ENCODE measurements at regions not wholly inside any gene's neighbourhood (a gene's known extent, or its start where the extent isn't known, plus 50 kb on each side); places are given as distances from the start of the nearest gene placed in this dataset.

DNA sequence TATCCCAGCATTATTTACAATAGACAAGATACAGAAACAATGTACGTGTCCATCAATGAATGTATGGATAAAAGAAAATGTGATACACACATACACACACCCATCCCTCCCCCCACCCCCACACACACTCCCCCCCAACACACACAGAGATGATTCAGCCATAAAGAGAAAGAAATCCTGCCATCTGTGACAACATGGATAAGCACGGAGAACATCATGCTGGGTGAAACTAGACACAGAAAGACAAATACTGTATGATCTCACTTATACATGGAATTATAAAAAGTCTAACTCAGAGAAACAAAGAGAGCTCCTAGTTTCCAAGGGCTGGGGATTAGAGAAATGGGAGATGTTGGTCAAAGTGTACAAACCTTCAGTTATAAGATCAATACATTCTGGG is 104.8 kb upstream of the LY86 start:
- no peak for DNase-seq

DNA sequence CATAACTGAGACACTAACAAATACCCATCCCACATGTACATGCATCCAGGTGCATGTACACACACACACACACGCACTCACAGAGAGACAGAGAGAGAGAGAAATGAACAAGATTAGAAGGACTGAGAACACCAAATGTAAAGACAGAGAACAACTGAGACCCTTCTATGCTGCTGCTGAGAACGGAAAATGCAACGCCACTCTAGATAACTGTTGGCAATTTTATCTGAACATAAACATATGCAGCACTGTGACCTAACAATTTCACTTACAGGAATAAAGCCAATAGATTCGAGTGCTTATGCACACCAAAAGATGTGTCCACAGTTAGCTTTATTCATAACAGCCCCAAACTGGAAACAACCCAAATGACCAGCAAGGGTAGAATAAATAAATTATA is 103.8 kb upstream of the LY86 start:
- DNase-seq: no peak

DNA sequence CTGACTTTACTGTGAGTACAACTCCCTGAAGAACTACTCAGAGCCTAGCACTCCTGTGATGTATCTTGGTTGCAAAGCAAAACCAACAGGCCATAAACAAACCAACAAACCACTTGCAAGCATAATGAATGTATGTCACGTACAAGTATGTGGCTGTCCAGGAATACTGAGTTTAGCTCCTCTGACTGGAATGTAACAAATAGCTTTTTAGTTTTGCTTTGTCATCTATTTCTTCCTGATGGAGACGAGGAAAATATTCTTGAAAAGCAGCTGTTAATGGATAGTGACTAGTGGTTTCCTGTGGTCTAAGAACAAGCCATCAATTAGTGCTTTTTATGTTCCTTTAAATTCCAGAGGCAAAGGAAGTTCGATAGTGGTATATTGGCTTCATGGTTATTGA is 101.9 kb upstream of the LY86 start:
- DNase-seq: no peak

DNA sequence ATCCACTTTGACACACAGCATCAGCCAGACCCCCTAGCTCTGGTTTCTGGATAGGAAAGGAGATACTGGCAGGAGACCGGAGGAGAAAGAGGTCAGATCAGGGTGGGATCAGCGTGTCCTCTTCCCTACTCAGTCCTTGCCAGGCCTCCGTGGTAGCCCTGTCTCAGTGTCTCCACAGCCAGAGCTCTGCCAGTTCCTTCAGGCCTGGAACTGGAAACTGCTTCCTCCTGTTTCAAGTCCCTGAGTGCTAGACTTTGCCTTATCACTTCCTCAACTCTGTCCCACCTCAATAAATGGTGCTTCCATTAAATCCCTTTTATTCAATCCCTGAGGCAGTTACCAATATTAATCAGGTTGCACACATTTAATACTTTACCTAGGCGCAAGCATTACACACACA is 96.8 kb upstream of the LY86 start:
- DNase-seq: no peak

- DNase-seq: no peak
Measured at GRCh38 chr6:6492675-6493074, 95.8 kb upstream of the LY86 start.

- DNase-seq: peak; percentile 14
Measured at GRCh38 chr6:6494139-6494538, 94.4 kb upstream of the LY86 start.

DNA sequence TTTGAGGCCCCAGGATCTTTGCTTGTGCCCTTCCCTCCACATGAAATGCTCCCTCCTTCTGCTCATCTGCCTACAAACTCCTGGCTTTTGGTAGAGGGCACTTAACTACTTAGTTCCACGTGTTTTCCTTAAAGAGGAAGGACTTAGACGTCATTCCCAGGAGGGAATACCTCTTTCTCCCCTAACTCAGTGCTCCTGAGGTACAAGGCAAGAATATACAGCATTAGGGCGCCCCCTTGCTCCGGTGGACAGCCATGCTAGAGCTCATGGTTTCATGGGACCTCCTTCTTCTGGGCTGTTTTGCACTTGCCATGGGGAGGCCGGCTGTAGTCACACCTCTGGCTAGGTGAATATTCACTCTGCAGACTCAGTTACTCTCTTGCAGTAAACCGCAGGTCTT is 93.8 kb upstream of the LY86 start:
- no peak for DNase-seq

DNA sequence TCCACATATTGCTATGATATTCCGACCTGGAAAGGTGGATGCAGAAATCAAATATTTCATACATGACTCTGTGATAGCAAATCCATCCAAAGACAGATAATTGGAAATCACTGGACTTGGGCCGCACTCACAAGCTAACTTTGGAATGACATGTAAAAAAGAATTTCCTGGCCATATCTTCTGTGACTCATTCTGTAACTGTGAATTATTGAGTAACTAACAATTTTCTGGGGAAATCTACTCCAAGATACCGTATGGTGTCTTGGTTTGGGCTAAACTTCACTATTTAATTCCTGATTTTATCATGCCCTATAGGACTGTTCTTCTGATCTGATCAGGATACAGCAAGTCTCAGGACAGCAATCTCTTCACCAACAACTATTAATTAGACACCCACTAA is 92.7 kb upstream of the LY86 start:
- DNase-seq: no peak

- DNase-seq: no peak
Measured at GRCh38 chr6:6497541-6497940, 91.0 kb upstream of the LY86 start.

DNA sequence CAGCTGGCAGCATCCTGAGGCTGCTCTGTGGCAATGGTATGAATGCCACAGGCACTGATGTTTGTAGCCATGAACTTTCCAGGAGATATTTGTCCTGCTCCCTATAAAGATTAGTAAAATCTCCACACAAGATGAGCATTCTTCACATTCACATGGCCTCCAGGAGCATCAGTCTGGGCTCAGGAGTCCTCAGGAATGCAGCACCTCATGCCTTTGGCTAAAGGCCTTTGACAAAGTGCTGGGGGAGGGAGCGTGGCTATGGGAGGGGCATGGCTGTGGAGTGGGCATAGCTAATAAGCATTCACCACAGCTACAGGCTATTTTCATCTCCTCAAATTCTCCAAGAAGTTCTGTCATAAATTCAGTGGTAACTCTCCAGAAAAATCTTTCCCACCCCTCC is 90.5 kb upstream of the LY86 start:
- DNase-seq: no peak

DNA sequence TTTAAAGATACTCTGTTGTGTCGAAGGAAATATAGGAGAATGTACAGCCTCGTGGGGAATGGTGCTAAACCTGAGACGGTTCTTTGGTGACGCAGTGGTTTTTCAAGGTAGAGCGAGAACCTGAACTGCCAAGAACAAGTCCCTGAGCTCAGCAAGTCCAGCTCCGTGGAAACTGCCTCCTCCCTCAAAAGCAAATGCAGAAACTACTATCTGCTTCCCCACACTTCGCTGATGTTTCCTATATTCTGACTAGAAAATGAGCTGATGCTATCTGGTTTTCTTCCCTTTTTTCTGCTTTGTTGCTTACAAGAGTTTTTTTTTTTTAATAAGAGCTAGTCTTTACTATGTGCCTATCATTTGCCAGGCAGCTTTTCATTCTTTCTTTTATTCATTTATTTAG is 85.3 kb upstream of the LY86 start:
- no peak for DNase-seq

GRCh38 chr6:6505111-6505510 is 83.4 kb upstream of the LY86 start:
- no peak for DNase-seq

- no peak for DNase-seq
Measured at GRCh38 chr6:6508643-6509042, 79.9 kb upstream of the LY86 start.

DNA sequence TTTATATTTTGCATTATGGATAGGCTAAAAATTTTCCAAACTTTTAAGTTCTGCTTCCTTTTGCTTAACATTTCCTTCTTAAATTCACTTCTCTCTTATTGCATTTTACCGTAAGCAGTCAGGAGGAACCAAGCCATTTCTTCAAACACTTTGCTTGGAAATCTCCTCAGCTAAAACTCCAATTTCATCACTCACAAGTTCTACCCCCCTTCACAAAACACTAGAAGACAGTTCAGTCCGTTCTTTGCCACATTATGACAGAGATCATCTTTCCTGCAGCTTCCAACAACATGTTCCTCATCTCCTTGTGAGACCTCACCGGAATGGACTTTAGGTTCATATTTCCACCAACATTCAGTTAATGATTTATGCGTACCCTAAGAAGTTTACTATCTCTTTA is 79.2 kb upstream of the LY86 start:
- DNase-seq: no peak

DNA sequence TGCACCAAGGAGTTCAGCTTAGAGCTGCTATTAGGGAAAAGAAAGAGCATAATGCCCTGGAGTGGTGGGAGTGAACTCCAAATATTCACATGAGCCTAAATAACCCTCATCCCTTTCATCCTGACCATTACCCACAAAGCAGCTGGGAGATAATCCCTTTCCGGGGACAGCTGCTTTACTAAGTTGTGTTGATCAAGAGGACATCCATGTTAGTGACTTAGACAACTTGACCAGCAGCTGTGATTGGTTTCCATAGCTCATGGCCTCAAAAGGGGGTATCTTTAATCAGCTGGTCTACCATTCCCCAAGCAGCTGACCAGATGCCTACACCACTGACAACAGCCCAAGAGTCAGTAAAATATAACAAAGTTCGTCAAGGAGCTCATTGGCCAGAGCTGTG is 75.8 kb upstream of the LY86 start:
- DNase-seq: no peak

DNA sequence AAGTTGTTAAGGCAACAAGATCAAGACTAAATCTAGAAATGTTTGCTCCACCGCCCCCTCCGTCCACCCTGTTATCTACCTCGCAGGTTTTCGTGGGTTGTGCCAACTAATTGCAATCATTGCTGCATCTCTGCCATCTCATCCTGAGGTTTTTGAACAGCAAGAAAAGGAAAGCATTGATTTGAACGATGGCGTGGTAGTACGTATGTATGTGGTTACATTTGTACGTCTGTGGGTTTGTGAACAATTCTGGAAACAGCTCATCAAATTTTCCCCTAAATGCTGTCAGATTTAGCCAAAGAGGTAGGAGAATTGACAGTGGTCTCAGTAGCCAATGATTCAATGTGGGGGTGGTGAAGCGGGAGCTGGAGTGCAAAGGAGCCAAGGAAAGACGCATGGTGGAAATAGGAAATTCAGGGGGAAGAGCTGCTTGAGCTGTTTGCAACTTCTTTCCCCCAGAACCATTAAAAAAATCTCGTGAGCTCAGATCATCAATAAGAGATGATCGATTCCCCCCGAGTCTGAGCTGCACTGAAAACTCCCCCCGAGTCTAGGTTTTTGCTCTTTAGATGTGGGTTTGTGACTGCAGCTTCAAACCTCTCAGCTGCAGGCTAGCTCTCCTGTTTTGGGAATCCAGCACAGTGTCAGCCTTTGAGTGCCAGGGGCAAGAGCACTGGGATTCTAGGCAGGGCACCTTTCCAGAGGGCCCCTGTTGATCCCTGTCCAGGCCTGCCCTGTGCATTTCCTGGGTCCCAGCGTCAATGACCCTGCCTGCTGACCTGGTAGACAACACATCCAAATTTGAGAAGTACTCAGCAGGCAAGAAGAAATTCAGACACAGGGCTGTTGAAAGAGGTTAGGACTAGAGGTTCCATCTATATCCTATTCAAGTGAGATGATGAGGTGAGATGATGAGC is 72.6 kb upstream of the LY86 start:
- DNase-seq: peak; percentile 47

GRCh38 chr6:6516666-6517458 is 71.7 kb upstream of the LY86 start:
- no peak for DNase-seq

DNA sequence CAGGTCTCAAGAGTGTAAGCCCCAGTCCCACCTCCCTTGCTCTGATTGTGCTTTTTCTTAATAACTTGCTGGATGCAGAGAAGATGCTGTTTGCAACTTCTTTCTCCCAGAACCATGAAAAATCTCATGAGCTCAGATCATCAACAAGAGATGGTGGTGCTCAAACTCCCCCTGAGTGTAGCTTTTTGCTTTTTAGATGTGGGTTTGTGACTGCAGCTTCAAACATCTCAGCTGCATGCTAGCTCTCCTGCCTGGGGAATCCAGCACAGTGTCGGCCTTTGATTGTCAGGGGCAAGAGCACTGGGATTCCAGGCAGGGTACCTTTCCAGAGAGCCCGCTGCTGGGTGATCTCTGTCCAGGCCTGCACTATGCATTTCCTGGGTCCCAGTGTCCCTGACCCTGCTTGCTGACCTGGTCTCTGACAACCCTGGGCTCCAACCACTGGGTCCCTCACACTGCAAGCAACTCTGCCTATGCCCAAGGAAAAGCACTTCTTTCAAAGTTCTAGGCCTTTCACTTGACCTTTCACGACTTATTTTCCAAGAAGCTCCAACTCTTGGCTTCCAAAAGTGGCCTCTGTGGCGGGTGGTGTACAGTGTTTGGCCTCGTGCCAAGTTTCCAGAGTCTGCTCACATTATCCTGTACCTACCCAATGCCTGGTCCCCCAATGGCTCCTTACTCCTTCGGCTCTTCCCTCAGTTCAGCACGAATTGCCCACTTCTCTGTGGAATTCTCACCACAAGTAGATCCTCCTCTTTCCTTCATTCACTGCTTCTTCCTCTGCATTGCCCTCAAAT is 69.7 kb upstream of the LY86 start:
- DNase-seq: no peak

GRCh38 chr6:6521961-6522482 is 66.5 kb upstream of the LY86 start:
- no peak for DNase-seq

- DNase-seq: no peak
Measured at GRCh38 chr6:6522709-6523108, 65.8 kb upstream of the LY86 start.

DNA sequence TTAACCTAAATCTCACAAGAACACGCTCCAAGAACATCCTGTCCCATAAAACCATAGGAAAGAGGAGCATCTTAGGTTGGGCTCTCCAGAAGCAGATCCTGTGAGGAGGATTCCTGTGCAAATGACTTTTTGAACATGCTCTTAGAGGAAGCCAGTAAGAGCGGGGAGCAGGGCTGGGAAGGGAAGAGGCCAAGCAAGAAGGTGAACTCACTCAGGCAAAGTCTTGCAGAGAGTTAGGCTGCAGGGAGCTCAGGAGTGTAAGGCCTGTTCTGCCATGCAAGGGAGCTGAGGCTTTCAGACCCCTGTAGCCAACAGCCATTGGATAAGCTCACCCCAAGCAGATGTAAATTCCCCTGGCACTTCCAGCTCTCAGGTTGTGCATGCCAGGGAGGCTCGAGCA is 63.6 kb upstream of the LY86 start:
- no peak for DNase-seq

DNA sequence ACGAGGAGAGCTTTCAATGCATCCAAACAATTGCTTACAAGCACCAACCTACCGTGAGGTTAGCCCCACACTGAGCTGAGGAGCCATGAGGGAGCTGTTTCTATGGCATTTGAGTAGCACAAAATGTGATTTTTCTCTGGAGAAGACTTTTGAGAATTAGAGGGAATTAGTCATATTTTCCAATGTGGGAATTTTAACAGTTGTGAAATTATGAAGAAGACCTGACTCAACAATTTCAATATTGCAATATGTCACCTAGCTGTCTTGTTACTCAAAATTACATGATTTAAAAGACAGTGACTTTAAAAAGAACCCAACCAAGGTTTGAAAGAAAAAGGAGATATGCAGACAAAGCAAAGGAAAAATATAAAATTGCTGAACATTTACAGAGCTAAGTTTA is 62.6 kb upstream of the LY86 start:
- no peak for DNase-seq

DNA sequence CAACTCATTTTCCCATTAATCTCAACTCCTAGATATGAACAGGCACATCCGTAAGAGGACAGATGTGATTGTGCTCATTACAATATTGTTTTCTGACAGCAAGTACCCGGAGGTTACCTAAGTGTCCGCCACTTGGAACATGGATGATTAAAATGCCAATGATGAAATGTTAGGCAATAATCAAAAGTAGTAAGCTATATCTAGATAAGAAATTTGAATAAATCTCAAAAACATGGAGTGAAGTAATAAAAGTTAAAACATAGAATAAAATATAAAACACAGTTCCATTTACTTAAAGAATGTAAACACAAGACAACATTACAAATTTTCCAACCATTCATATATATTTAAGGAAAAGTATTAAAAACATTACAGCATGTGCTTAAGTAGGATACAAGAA is 59.2 kb upstream of the LY86 start:
- DNase-seq: no peak

Data from central memory CD4-positive, alpha-beta T cell (primary cell).